Mesendoderm (in vitro differentiated cells): ENCODE measurements at regions not wholly inside any gene's neighbourhood (a gene's known extent, or its start where the extent isn't known, plus 50 kb on each side); places are given as distances from the start of the nearest gene placed in this dataset.

Source experiments
- DNase-seq: peaks from one replicate; pipeline ENCODE4 v3.0.0; 2013
- H2AK5ac ChIP-seq: 2 replicates; pipeline ENCODE4 v1.6.1; 2013; ENCODE audit warnings: low read length, inconsistent platforms
- H2BK120ac ChIP-seq: 2 replicates; pipeline ENCODE4 v1.6.1; 2013; ENCODE audit warnings: low read depth, mild to moderate bottlenecking, low read length, moderate library complexity, mixed read lengths
- H2BK15ac ChIP-seq: replicated peaks from 2 replicates; pipeline ENCODE4 v1.6.1; 2013; ENCODE audit warnings: low read depth, mild to moderate bottlenecking, moderate library complexity
- H2BK5ac ChIP-seq: 2 replicates; pipeline ENCODE4 v1.6.1; 2013; ENCODE audit warnings: low read length, inconsistent platforms
- H3K18ac ChIP-seq: 2 replicates; pipeline ENCODE4 v1.6.1; 2013; ENCODE audit warnings: mild to moderate bottlenecking, low read length, mixed read lengths
- H3K23ac ChIP-seq: one replicate; pipeline ENCODE4 v1.6.1; 2013; ENCODE audit warnings: low read length
- H3K27ac ChIP-seq: 2 replicates; pipeline ENCODE4 v1.5.1; 2013; ENCODE audit warnings: low read depth, mild to moderate bottlenecking, inconsistent platforms, low read length, moderate library complexity
- H3K27me3 ChIP-seq: 2 replicates; pipeline ENCODE4 v1.6.1; 2013; ENCODE audit warnings: low read length, control low read depth, mild to moderate bottlenecking, inconsistent platforms; ENCODE audit not compliant: insufficient read depth, poor library complexity
- H3K36me3 ChIP-seq: 2 replicates; pipeline ENCODE4 v1.6.1; 2013; ENCODE audit warnings: low read length, inconsistent platforms; ENCODE audit not compliant: control insufficient read depth, insufficient read depth
- H3K4ac ChIP-seq: one replicate; pipeline ENCODE4 v1.6.1; 2013; ENCODE audit warnings: low read depth, mild to moderate bottlenecking, low read length, moderate library complexity
- H3K4me1 ChIP-seq: 2 replicates; pipeline ENCODE4 v1.6.1; 2013; ENCODE audit warnings: low read depth, low read length, inconsistent platforms; ENCODE audit not compliant: control insufficient read depth
- H3K4me2 ChIP-seq: 2 replicates; pipeline ENCODE4 v1.6.1; 2013; ENCODE audit warnings: low read length
- H3K4me3 ChIP-seq: 2 replicates; pipeline ENCODE4 v1.5.1; 2013; ENCODE audit warnings: mild to moderate bottlenecking, low read length
- H3K56ac ChIP-seq: one replicate; pipeline ENCODE4 v1.6.1; 2013; ENCODE audit warnings: low read length
- H3K79me1 ChIP-seq: 2 replicates; pipeline ENCODE4 v1.6.1; 2013; ENCODE audit warnings: low read length, inconsistent platforms
- H3K79me2 ChIP-seq: 2 replicates; pipeline ENCODE4 v1.6.1; 2013; ENCODE audit warnings: mild to moderate bottlenecking, low read length; ENCODE audit not compliant: control insufficient read depth, insufficient read depth
- H3K9ac ChIP-seq: 2 replicates; pipeline ENCODE4 v1.6.1; 2013; ENCODE audit warnings: low read length, inconsistent platforms
- H4K5ac ChIP-seq: one replicate; pipeline ENCODE4 v1.6.1; 2013; ENCODE audit warnings: low read length
- H4K8ac ChIP-seq: one replicate; pipeline ENCODE4 v1.6.1; 2013; ENCODE audit warnings: low read depth, mild to moderate bottlenecking, control low read depth, low read length, moderate library complexity
- WGBS: extraction: QIAGEN DNeasy Blood & Tissue Kit; methylation state at CpG from one replicate; pipeline ENCODE4 v1.1.7; 2013; ENCODE audit warnings: low lambda C conversion rate, missing lambda C conversion rate; ENCODE audit not compliant: insufficient coverage; ENCODE audit errors: extremely low coverage; 5-methylcytosine and 5-hydroxymethylcytosine counted together

DNA sequence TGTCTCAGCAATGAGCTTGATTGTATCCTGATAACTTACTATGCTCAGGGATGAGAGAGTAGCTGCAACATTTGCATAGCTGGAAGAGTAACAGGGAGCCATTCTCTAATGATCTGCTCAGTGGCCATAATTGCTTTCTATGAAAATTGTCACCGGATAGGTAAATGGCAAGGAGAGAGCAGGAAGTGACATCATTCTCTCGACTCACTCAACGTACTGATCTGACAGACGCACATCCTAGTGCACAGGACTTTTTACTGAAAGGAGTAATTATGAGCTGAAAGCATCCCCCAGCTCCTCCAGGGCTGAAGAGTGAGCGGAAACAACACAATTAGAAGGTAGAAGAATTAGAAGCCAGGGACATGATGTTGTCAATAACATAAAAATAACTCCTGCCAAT, 71.8 kb downstream of the IRX5 start:
- Histone ChIP-seq H3K27ac (no peak overlapping the region), H3K79me1 (no peaks in the 10 kb centered on the region), H3K79me2 (no peaks in the 10 kb centered on the region), H3K4me1 (no peaks in the 10 kb centered on the region), H3K27me3 (no peaks in the 10 kb centered on the region), H2BK15ac (no peak overlapping the region), H2BK5ac (no peak overlapping the region), H3K18ac (no peak overlapping the region), H2AK5ac (no peak overlapping the region), H2BK120ac (no peak overlapping the region), H3K23ac (no peak overlapping the region), H3K9ac (no peak overlapping the region), H4K8ac (no peak overlapping the region), H3K56ac (no peak overlapping the region), H3K36me3 (no peaks in the 10 kb centered on the region), H3K4me3 (no peak overlapping the region), H3K4ac (no peak overlapping the region), H3K4me2 (no peak overlapping the region), H4K5ac (no peak overlapping the region)
- no peak for DNase-seq
- no CpG with 5 or more reads among the region's 5 CpGs for WGBS

DNA sequence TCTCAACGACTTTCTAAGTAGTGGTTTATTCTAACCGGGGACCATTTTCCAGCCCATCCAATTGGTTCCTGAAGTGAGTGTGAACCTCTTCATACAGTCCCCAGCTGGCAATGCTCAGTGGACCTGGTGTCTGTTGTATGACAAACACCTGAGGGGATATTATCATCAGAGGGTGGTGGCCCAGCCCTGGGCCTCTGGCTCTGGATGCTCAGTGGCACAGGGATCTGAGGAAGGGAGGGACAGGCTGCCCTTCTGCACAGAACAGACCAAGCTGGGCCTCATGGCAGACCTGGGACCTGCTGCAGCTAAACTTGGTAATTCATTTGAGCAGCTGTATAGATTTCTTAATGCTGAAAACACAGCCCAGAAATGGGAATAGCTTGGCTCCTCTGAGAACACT, 72.6 kb downstream of the IRX5 start:
- Histone ChIP-seq H3K9ac (no peak overlapping the region), H2AK5ac (no peak overlapping the region), H3K56ac (no peak overlapping the region), H3K36me3 (no peaks in the 10 kb centered on the region), H3K4ac (no peak overlapping the region), H3K4me1 (no peaks in the 10 kb centered on the region), H4K8ac (no peak overlapping the region), H3K27ac (no peak overlapping the region), H3K27me3 (no peaks in the 10 kb centered on the region), H3K18ac (no peak overlapping the region), H3K4me3 (no peak overlapping the region), H3K79me1 (no peaks in the 10 kb centered on the region), H2BK5ac (no peak overlapping the region), H3K23ac (no peak overlapping the region), H3K4me2 (no peak overlapping the region), H3K79me2 (no peaks in the 10 kb centered on the region), H2BK120ac (no peak overlapping the region), H4K5ac (no peak overlapping the region), H2BK15ac (no peak overlapping the region)
- no peak for DNase-seq
- no CpG with 5 or more reads among the region's 2 CpGs for WGBS

DNA sequence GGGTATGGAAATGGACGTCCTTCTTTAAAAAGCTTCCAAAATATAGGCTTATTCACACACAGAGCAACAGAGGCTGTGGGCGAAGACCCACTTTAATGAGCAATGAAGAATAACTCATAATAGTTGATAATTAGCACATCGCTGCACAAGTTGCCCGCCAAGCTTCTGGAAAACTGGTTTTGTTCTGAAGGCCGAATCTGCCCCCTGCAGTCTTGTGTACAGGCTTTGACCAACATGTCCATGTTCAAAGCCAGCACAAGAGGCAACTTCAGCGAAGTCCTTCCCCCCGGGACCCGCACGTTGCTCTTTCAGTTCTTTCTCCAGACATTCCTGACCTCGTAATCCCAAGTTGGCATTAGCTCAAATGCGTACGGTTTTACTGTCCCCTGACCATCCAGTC, 73.3 kb downstream of the IRX5 start:
- Histone ChIP-seq H3K4me2 (no peak overlapping the region), H3K18ac (no peak overlapping the region), H4K8ac (no peak overlapping the region), H3K4ac (no peak overlapping the region), H3K27me3 (no peaks in the 10 kb centered on the region), H2AK5ac (no peak overlapping the region), H3K79me2 (no peaks in the 10 kb centered on the region), H3K9ac (no peak overlapping the region), H4K5ac (no peak overlapping the region), H3K23ac (no peak overlapping the region), H3K4me3 (no peak overlapping the region), H2BK120ac (no peak overlapping the region), H3K56ac (no peak overlapping the region), H2BK15ac (no peak overlapping the region), H3K4me1 (no peaks in the 10 kb centered on the region), H2BK5ac (no peak overlapping the region), H3K79me1 (no peaks in the 10 kb centered on the region), H3K36me3 (no peaks in the 10 kb centered on the region), H3K27ac (no peak overlapping the region)
- no peak for DNase-seq
- no CpG with 5 or more reads among the region's 12 CpGs for WGBS

DNA sequence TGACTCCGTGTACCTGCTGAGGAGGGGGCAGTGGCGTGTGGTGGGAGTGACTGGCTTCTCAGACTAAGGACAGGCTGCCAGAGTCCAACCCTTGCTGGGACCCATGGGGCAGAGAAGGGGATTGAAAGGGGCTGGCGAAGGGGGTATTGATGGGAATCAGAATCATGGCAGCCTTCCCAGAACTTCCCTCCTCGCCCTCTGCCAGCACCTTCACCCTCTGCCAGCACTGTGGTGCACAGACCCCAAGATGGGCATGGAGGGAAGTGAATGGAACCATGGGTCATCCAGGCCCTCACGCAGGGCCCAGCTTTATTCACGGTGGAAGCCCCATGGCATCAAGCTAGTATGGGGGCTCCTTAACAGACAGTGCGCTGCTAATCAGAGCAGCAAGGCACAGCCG, 76.8 kb downstream of the IRX5 start:
- Histone ChIP-seq H3K4me3 (no peak overlapping the region), H2BK5ac (no peak overlapping the region), H2BK15ac (no peak overlapping the region), H2AK5ac (no peak overlapping the region), H3K79me2 (no peaks in the 10 kb centered on the region), H3K9ac (no peak overlapping the region), H3K18ac (no peak overlapping the region), H3K36me3 (no peaks in the 10 kb centered on the region), H3K79me1 (no peaks in the 10 kb centered on the region), H3K27ac (no peak overlapping the region), H3K27me3 (no peaks in the 10 kb centered on the region), H3K4me2 (no peak overlapping the region), H3K4ac (no peak overlapping the region), H2BK120ac (no peak overlapping the region), H4K5ac (no peak overlapping the region), H3K4me1 (no peaks in the 10 kb centered on the region), H3K56ac (no peak overlapping the region), H3K23ac (no peak overlapping the region), H4K8ac (no peak overlapping the region)
- DNase-seq: no peak
- WGBS: no CpG with 5 or more reads among the region's 8 CpGs

DNA sequence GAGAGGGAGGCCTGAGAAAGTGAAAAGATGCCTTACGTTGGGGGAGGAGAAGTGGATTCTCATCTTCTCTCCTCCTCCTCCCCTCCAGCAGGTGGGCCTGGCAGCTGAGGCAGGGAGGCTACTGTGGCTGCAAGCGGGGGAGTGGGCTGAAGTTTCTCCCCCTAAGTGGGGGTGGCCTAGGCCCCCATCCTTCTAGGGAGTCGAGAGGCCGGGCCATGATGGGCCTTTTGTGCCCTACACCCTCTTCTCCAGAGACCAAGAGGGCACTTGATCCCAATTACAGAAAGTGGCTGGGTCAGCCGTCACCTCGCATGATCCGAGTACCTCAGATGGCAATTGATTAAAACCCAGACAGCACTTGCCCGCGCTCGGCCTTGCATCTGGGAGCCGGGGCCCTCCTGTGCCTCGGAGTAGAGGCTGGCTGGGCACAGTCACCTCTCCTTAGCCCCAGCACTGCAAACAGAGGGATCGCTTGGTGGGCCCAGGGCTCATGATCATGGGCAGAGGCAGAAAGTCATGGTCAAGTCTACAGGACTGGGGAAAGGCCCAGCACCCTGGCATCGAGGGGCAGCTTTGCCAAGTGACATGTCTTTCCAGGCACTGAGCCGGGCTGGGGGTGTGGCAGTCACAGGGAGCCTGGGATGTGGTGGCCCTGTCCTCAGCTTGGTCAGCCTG, 78.3 kb downstream of the IRX5 start:
- Histone ChIP-seq H3K4me1 (no peaks in the 10 kb centered on the region), H4K8ac (no peak overlapping the region), H2BK5ac (no peak overlapping the region), H3K36me3 (no peaks in the 10 kb centered on the region), H3K9ac (no peak overlapping the region), H2AK5ac (no peak overlapping the region), H3K18ac (no peak overlapping the region), H3K23ac (no peak overlapping the region), H3K56ac (no peak overlapping the region), H3K27me3 (no peaks in the 10 kb centered on the region), H2BK120ac (no peak overlapping the region), H3K27ac (no peak overlapping the region), H3K4me2 (no peak overlapping the region), H3K4ac (no peak overlapping the region), H4K5ac (no peak overlapping the region), H3K79me1 (no peaks in the 10 kb centered on the region), H2BK15ac (no peak overlapping the region), H3K4me3 (no peak overlapping the region), H3K79me2 (no peaks in the 10 kb centered on the region)
- no peak for DNase-seq
- WGBS: no CpG with 5 or more reads among the region's 15 CpGs

DNA sequence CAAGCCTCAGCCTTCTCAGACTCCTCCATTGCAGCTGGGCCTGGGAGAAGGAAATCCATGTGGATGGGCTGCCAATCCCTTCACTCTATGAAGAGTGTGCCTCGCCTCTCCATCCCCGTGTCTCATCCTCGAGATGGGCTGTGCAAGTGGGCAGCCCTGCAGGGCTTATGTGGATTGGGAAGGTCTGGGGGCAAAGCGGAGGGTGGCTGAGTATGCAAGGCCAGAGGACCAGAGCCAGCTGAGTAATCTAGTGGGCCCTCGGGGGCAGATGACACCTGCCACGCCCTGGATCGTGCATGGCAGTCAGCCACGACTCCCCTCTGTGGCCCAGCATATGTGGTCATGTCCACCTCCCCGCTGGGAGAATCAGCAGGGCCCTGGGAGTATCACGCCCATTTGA, 78.9 kb downstream of the IRX5 start:
- Histone ChIP-seq H2BK120ac (no peak overlapping the region), H3K27me3 (no peaks in the 10 kb centered on the region), H3K4me2 (no peak overlapping the region), H2BK5ac (no peak overlapping the region), H3K36me3 (no peaks in the 10 kb centered on the region), H3K4me1 (no peaks in the 10 kb centered on the region), H4K5ac (no peak overlapping the region), H2BK15ac (no peak overlapping the region), H2AK5ac (no peak overlapping the region), H3K18ac (no peak overlapping the region), H3K4me3 (no peak overlapping the region), H4K8ac (no peak overlapping the region), H3K23ac (no peak overlapping the region), H3K4ac (no peak overlapping the region), H3K79me1 (no peaks in the 10 kb centered on the region), H3K9ac (no peak overlapping the region), H3K79me2 (no peaks in the 10 kb centered on the region), H3K56ac (no peak overlapping the region), H3K27ac (no peak overlapping the region)
- no CpG with 5 or more reads among the region's 10 CpGs for WGBS
- DNase-seq: no peak
